NCI-H526 (cell line): ENCODE measurements at regions not wholly inside any gene's neighbourhood (a gene's known extent, or its start where the extent isn't known, plus 50 kb on each side); places are given as distances from the start of the nearest gene placed in this dataset.

Source experiments
- DNase-seq, 2 experiments: peaks; one replicate each; lab custom pipeline; 2025; lab: John Stamatoyannopoulos, UW

GRCh38 chr16:73743665-73744496 lies 552.7 kb upstream of the PSMD7 start:
- DNase-seq, result no peak

GRCh38 chr16:73739049-73739769 lies 557.4 kb upstream of the PSMD7 start:
- DNase-seq, result no peak

- no peak for DNase-seq
Observed at GRCh38 chr16:73738266-73738665, 558.3 kb upstream of the PSMD7 start.

- DNase-seq, result no peak
Observed at GRCh38 chr16:73737637-73738036, 559.0 kb upstream of the PSMD7 start.

GRCh38 chr16:73735954-73736353 lies 560.7 kb upstream of the PSMD7 start:
- no peak for DNase-seq

- DNase-seq, result no peak
Observed at GRCh38 chr16:73735018-73735417, 561.6 kb upstream of the PSMD7 start.

- no peak for DNase-seq
Observed at GRCh38 chr16:73732681-73733080, 563.9 kb upstream of the PSMD7 start.

- DNase-seq, result no peak
Observed at GRCh38 chr16:73732143-73732542, 564.5 kb upstream of the PSMD7 start.

- DNase-seq, result no peak
Observed at GRCh38 chr16:73730481-73731090, 566.0 kb upstream of the PSMD7 start.

- DNase-seq, result no peak
Observed at GRCh38 chr16:73725156-73725555, 571.5 kb upstream of the PSMD7 start.

GRCh38 chr16:73724503-73724902 lies 572.1 kb upstream of the PSMD7 start:
- no peak for DNase-seq

- peak; percentile 54 to 66 for DNase-seq
Observed at GRCh38 chr16:73717266-73717974, 579.2 kb upstream of the PSMD7 start.

GRCh38 chr16:73714976-73715375 lies 581.6 kb upstream of the PSMD7 start:
- no peak for DNase-seq

- peak in 1 of 2 experiments; percentile 62 for DNase-seq
Observed at GRCh38 chr16:73713778-73714495, 582.7 kb upstream of the PSMD7 start.

- no peak for DNase-seq
Observed at GRCh38 chr16:73713251-73713650, 583.4 kb upstream of the PSMD7 start.

GRCh38 chr16:73711406-73712080 lies 585.1 kb upstream of the PSMD7 start:
- peak; percentile 30 to 56 for DNase-seq

- DNase-seq, result peak in 1 of 2 experiments; percentile 29
Observed at GRCh38 chr16:73710526-73710925, 586.1 kb upstream of the PSMD7 start.

- no peak for DNase-seq
Observed at GRCh38 chr16:73707863-73708262, 588.8 kb upstream of the PSMD7 start.

GRCh38 chr16:73703891-73704290 lies 592.7 kb upstream of the PSMD7 start:
- DNase-seq, result no peak

- no peak for DNase-seq
Observed at GRCh38 chr16:73697336-73697735, 599.3 kb upstream of the PSMD7 start.

GRCh38 chr16:73692861-73693260 lies 603.8 kb upstream of the PSMD7 start:
- no peak for DNase-seq
